GM18505 (cell line): ENCODE measurements at regions not wholly inside any gene's neighbourhood (a gene's known extent, or its start where the extent isn't known, plus 50 kb on each side); places are given as distances from the start of the nearest gene placed in this dataset.
"Not testable (repeated sequence)": the region's sequence is repeated elsewhere in the genome, so short reads cannot be mapped to it uniquely, and the experiment has no call there.

Source experiments
- ATAC-seq: cut with Tn5 transposase; IDR thresholded peaks from one replicate; pipeline ENCODE4 v1.9.1; 2021; ENCODE audit not compliant: unreplicated experiment
- POLR2A ChIP-seq: IDR thresholded peaks from 4 replicates; pipeline ENCODE4 v1.6.1; 2011; ENCODE audit warnings: borderline replicate concordance; ENCODE audit not compliant: insufficient read depth, insufficient read length; ENCODE audit errors: extremely low read depth

DNA sequence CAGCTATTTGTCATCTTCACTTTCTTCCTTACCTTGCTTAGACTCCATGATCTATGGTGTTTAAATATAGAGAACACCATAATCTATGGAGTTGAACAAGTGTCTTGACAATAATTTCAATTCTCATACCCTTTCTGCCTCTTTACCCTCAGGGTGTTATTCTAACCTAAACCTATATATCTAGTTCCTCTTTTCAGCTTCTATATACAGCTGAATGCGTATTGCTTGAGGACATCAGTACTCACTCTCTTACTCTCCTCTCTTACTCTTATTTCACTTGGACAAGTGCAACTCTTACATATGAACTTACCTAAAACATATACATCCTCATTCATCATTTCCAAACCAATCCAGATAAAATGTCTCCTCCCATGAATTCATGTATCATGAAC lies 187.1 kb downstream of the RAP2B start:
- TF ChIP-seq POLR2A: no peak
- ATAC-seq: peak; percentile 82

DNA sequence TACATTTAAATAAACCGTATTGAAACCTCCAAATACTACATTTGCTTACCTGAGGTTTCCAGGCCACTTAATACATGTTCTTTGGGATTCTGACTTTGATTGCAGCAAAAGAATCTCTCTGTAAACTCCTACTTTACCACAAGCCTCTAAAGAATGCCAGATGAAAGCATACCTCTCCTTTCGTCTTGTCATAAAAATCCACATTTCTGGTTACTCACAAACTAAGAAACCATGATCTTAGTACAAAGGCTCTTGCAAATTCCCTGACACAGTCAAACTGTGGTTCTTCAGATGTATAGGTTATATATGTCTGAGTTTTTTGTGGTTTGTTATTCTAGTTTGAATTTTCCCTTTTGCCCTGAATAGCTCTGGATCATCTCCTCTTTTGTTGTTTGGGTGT lies 188.4 kb downstream of the RAP2B start:
- no peak for ATAC-seq

GRCh38 chr3:153354641-153355040 lies 192.6 kb downstream of the RAP2B start:
- ATAC-seq: no peak

More for the DNA sequence above, 188.4 kb downstream of the RAP2B start:
- TF ChIP-seq POLR2A: no peak

DNA sequence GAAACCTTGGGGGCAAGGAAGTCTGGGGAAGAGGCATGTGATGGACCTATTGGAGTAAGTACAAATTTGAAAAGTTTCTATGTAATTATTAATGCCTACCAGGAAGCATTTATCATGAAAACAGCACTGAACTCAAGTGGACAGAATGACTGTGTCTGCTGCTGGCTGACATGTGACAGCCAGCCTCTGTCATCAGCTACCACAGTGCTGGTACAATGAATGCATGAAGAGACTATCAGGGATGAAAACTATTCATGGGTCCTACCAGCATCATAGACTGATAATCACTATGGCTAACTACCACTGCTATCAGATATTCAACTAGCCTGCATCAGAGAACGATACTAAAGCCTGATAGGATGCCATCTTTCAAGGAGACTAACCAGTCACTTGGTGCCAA lies 193.5 kb downstream of the RAP2B start:
- no peak for TF ChIP-seq POLR2A
- no peak for ATAC-seq

More at GRCh38 chr3:153354641-153355040, 192.6 kb downstream of the RAP2B start:
- TF ChIP-seq POLR2A: no peak

GRCh38 chr3:153356908-153357307 lies 194.9 kb downstream of the RAP2B start:
- ATAC-seq: no peak
- TF ChIP-seq POLR2A: no peak

DNA sequence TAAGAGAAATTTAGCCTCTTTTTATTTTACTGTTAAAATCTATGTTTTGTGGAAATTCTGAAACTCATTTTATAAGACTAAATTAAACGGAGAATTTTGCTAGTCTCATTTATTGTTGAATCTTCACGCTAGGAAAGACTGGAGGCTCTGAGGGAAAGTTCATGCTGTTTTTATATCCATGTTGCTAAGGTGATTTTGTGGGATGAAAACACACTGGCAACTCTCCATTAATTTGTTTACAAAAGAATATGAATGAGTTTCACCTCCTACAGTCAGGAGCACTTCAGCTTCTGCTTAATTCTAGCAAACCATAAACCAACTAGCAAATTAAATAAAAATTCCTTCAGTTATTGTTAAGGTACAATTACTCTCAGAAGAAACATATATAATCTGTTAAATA lies 195.4 kb downstream of the RAP2B start:
- ATAC-seq: no peak
- TF ChIP-seq POLR2A: no peak

DNA sequence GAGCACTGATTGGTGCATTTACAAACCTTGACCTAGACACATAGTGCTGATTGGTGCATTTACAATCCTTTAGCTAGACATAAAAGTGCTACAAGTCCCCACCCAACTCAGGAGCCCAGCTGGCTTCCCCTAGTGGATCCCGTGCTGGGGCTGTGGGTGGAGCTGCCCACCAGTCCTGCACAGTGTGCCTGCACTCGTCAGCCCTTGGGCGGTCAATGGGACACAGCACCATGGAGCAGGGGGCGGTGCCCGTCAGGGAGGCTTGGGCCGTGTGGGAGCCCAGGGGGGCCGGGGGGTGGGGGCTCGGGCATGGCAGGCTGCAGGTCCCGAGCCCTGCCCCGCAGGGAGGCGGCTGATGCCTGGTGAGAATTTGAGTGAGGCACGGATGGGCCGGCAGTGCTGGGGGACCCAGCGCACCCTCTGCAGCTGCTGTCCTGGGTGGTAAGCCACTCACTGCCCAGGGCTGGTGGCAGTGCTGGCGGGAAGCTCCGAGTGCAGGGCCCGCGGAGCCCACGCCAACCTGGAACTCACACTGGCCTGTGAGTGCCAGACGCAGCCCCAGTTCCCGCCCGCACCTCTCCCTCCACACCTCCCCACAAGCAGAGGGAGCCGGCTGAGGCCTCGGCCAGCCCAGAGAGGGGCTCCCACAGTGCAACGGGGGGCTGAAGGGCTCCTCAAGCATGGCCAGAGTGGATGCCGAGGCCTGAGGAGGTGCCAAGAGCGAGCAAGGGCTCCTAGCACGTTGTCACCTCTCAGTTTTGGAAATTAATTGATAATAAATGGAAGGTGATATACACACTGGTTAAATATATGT lies 207.7 kb downstream of the RAP2B start:
- no peak for TF ChIP-seq POLR2A

GRCh38 chr3:153370680-153371079 lies 208.7 kb downstream of the RAP2B start:
- TF ChIP-seq POLR2A: no peak
- no peak for ATAC-seq

More for the DNA sequence above, 207.7 kb downstream of the RAP2B start:
- ATAC-seq: no peak

- TF ChIP-seq POLR2A: no peak
- ATAC-seq: no peak
These were observed 210.3 kb downstream of the RAP2B start for GRCh38 chr3:153372326-153372725.

- ATAC-seq: peak; percentile 95
- TF ChIP-seq POLR2A: no peak
These were observed 211.6 kb downstream of the RAP2B start for GRCh38 chr3:153373606-153374005.

GRCh38 chr3:153378366-153378765 lies 216.3 kb downstream of the RAP2B start:
- ATAC-seq: not testable (repeated sequence)

DNA sequence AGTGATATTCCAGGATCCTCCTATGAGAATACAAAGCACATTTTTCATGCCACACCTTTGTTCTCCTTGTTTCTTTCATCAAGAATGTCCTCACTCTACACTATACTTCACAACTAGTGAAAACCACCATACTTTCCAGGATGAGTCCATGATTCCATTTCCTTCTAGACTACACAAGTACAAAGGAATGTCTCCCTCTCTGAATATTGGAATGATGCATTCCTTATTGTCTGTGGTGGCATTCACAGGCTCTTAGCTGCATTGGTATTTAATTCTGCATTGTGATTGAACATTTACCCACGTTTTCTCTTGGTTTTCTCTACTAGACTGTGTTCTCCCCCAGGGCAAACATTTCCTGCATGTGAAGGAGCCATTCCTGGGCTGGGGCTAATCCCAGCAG lies 217.5 kb downstream of the RAP2B start:
- TF ChIP-seq POLR2A: no peak
- ATAC-seq: no peak

GRCh38 chr3:153385343-153385742 lies 223.3 kb downstream of the RAP2B start:
- TF ChIP-seq POLR2A: no peak
- ATAC-seq: no peak

- TF ChIP-seq POLR2A: no peak
- ATAC-seq: no peak
These were observed 230.3 kb downstream of the RAP2B start for GRCh38 chr3:153392363-153392762.
